HG03354 (cell line): ENCODE measurements at regions not wholly inside any gene's neighbourhood (a gene's known extent, or its start where the extent isn't known, plus 50 kb on each side); places are given as distances from the start of the nearest gene placed in this dataset.
A peak's percentile ranks its signal among the peaks of the same experiment; 100 is the strongest.

Source experiments
- ATAC-seq: cut with Tn5 transposase; IDR thresholded peaks from one replicate; pipeline ENCODE4 v1.9.1; 2021; ENCODE audit warnings: mild to moderate bottlenecking; ENCODE audit not compliant: unreplicated experiment, poor library complexity, severe bottlenecking

DNA sequence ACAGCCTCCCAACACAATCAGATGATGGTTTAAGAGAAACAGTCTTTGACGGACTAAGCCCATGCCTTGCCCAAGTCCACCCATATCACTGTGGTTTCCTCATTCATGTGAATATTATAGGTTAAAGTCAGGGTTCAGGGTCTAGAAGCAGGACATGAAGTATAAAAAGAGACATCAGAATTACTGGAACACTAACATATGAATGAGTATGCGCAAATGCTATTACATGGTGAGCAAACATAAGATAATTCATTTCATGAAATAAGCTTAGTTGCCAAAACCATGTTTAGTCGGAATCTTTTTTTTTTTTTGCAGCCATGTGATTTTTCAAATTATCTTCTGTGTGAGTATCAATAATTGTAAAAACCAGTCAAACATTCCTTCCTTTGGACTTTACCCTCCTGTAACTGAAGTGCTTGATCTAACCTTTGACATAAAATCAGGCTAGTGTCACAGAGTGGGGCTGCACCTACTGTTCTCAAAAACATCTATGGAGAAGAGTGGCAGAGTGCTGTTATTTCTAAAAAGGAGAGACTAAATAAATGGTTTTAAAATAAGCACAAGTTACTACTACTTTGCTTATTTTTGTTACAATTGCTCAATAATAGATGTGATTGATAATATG lies 84.9 kb upstream of the NRIP1 start:
- ATAC-seq: no peak

DNA sequence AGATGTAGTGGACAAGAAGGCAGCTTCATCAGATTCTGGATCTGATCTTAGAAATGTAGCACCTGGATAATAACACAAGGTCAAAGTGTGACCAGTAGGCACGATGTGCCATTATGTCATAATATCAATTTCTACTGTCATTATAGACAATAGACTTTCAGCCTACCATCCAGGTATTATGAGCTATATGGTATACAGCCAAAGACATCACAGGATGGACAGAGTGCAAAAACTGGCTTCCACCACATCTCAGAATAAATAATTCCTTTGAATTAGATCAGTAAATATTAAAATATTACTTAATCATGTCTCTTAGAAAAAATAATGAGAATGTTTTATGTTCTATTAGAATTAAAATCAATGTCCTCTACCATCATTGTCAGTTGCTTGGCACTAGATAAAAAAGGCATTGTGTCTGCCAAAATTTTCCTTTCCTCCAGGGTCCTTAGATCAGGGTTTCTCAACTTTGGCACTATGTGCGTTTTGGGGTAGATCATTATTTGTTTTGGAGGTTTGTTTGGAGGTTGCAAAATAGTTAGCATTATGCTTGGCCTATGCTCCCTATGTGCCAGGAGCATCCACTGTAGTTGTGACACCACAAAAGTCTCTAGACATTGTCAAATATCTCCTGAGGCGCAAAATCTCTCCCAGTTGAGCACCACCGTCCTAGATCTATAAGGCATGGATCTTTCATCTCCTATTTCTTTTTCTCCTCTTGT lies 86.7 kb upstream of the NRIP1 start:
- ATAC-seq: no peak

GRCh38 chr21:15152591-15152990 lies 87.8 kb upstream of the NRIP1 start:
- no peak for ATAC-seq

GRCh38 chr21:15159382-15160020 lies 94.7 kb upstream of the NRIP1 start:
- ATAC-seq: peak; percentile 64

DNA sequence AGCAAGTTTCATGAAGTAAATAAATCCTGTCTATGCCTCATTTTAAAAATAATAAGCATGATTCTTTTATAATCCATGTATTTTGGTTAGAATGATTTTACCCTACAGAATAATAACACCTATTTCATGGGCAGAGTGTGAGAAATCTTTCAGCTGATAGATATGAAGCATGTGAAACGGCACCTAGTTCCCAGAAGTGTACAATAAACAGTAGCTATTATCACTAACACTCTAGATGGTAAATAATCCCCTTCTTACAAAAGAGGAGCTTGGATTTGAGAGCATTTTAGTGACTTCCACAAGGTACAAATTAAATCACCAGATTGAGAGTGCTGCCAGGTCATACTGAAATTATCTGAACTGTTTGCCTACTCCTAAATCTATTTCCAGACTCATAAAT lies 95.3 kb upstream of the NRIP1 start:
- ATAC-seq: no peak

GRCh38 chr21:15162921-15163320 lies 98.1 kb upstream of the NRIP1 start:
- no peak for ATAC-seq

- no peak for ATAC-seq
Measured at GRCh38 chr21:15164273-15164672, 99.5 kb upstream of the NRIP1 start.

GRCh38 chr21:15164678-15165303 lies 100.0 kb upstream of the NRIP1 start:
- ATAC-seq: no peak

DNA sequence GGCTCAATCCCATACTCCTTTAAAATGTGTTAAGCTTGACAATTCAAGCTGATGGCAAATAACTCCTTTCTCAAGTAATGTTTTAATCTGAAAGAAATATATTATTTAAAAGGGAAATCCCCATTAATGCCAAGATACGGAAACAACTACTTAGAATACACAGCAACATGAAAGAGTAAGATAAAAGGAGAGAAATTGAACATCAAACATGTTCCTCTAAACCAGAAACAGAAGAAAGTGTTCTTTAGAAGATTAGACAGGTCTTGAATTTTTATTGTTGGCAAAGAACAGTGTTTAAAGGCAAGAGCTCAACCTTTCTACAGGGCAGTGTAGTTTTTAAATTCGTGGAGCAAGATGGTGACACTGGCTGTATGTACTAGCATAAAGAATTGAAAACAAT lies 105.8 kb upstream of the NRIP1 start:
- ATAC-seq: no peak

DNA sequence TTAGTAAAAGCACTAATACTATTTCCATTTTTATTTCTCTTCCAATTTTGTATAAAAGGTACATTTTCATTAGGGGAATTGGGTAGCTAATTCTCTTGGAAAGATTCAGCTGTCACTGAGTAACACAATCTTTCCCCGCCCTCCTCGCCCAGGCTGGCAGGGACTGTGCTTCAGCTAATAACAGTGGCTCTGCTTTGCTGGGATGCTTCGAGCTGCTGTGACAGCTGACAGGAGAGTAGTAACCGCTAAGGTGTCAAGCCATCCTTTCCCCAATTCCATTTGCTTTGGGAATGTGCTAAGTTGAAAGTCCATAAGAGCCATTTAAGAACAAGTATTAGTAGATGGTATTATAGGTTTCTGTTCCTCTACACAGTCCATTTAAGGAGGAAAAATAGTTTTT lies 106.7 kb upstream of the NRIP1 start:
- no peak for ATAC-seq

- no peak for ATAC-seq
Measured at GRCh38 chr21:15172963-15173362, 108.2 kb upstream of the NRIP1 start.

- ATAC-seq: no peak
Measured at GRCh38 chr21:15174923-15175322, 110.1 kb upstream of the NRIP1 start.

DNA sequence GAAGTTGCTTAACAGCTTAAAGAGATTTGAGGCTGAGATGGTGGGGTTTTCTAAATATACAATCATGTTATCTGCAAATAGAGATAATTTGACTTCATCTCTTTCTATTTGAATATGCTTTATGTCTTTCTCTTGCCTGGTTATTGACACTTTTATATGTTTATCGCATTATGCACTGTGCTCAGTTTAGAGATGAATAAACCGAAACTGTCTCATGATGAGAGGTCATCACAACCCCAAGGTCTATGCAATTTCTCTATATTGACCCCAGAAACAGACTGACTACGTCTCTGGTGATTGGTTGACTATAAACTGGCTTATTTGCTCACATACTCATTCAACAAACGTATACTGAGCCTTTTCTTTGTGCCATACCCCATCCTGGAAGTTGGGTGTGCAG lies 117.9 kb upstream of the NRIP1 start:
- ATAC-seq: no peak

GRCh38 chr21:15183813-15184257 lies 119.0 kb upstream of the NRIP1 start:
- no peak for ATAC-seq

DNA sequence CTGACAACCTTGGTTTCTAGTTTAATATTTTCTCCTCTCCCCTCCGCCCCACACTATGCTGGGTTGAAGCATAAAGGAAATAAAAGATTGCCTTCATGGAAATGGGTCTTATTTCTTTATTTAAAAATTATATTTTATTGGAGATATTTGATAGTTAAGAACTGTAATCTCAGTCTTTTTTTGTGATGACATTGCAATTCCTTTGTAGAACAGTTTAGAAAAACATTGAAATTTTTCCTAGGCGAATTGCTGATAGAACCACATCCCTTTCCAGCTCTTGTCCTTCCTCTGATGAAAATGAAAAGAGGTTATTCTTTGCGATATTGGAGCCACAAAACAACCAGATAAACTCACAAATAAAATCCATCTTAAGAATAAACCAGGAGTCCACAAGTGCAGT lies 125.6 kb upstream of the NRIP1 start:
- no peak for ATAC-seq

DNA sequence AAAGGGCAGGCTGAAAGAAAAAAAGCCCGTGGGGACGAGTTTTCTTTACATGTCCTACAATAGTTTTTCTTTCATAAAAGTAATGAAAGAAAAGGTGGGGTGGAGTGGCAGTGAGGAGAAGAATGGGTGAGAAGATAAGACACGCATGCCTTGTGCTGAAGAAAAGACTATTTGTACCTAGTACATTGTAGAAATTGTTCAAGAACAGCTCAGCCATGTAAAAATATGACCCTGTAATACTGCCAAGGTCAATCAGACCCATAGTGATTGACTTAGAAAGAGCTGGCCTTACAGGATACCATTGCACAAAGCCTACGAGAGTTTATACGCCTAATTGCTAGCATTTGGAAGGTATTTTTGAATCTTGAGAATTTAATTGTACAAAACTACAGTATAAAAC lies 126.0 kb upstream of the NRIP1 start:
- no peak for ATAC-seq

GRCh38 chr21:15191342-15191741 lies 126.5 kb upstream of the NRIP1 start:
- ATAC-seq: no peak

DNA sequence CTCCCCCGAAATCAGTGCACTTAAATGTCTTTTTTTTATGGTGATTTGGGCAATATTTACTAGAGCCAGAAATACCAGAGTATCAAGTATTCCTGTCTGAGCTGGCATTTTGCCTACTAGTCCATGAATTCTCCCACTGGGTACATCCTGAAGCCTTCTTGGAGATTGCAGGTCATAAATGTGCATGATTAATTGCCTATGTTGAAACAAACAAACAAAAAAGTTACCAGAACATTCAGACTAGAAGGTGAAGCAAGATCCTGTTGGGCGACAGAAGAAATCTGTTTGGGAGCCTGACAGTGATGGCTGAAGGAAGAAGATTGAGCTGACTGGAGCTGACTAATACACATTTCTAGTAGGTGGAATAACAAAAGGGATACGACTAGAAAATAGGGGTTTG lies 127.4 kb upstream of the NRIP1 start:
- no peak for ATAC-seq

GRCh38 chr21:15193937-15194336 lies 129.1 kb upstream of the NRIP1 start:
- no peak for ATAC-seq

DNA sequence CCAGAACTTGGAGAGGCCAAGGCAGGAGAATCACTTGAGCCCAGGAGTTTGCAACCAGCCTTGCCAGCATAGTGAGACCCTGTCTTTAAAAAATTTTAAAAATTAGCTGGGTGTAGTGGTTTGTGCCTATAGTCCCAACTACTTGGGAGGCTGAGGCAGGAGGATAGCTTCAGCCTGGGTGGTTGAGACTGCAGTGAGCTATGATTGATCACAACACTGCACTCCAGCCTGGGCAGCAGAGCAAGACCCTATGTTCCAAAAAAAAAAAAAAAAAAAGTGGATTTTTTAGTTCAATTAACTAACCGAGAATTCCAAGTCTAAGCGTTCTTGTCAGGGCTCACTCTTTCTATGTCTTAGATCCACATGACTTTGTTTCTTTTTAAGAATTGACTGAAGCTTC lies 130.3 kb upstream of the NRIP1 start:
- no peak for ATAC-seq

- ATAC-seq: no peak
Measured at GRCh38 chr21:15195768-15196167, 131.0 kb upstream of the NRIP1 start.
